A673 (cell line): ENCODE measurements at regions not wholly inside any gene's neighbourhood (a gene's known extent, or its start where the extent isn't known, plus 50 kb on each side); places are given as distances from the start of the nearest gene placed in this dataset.

Source experiments
- BruUV-seq: library from RNA; stranded (reverse); fragments of 400-500 nt; replicated peaks from 2 replicates; lab custom pipeline; 2021; lab: Mats Ljungman, UMichigan
- CTCF ChIA-PET: fragments of 300-600 bp; sonication (Branson Sonifier 250); formaldehyde crosslinking; loops from one replicate; lab custom pipeline; 2022; ENCODE audit warnings: antibody characterized with exemption; lab: Charles Lee
- POLR2A ChIA-PET: fragments of 300-600 bp; sonication (Branson Sonifier 250); formaldehyde crosslinking; loops from one replicate; lab custom pipeline; 2022; ENCODE audit warnings: antibody characterized with exemption; ENCODE audit not compliant: low non-redundant PET; lab: Charles Lee
- DNase-seq: peaks from one replicate; pipeline ENCODE4 v3.0.0-alpha.2; 2015; ENCODE audit warnings: low spot score
- H3K27ac ChIP-seq: fragments of 200-600 bp; sonication (generic); 2 replicates; pipeline ENCODE4 v1.5.1; 2016; ENCODE audit warnings: mixed run types, low read depth, mild to moderate bottlenecking, mixed read lengths, antibody characterized with exemption, low read length; ENCODE audit not compliant: poor library complexity, severe bottlenecking
- H3K27me3 ChIP-seq: fragments of 200-600 bp; sonication (generic); replicated peaks from 2 replicates; pipeline ENCODE4 v1.6.1; 2017; ENCODE audit warnings: mixed run types, low read depth, mild to moderate bottlenecking, mixed read lengths, antibody characterized with exemption, low read length; ENCODE audit not compliant: insufficient read depth, poor library complexity
- H3K36me3 ChIP-seq: fragments of 200-600 bp; sonication (generic); 2 replicates; pipeline ENCODE4 v1.6.1; 2016; ENCODE audit warnings: mixed run types, mild to moderate bottlenecking, mixed read lengths, antibody characterized with exemption, low read length; ENCODE audit not compliant: insufficient read depth, poor library complexity, severe bottlenecking
- H3K4me1 ChIP-seq: fragments of 200-600 bp; sonication (generic); 2 replicates; pipeline ENCODE4 v1.6.1; 2017; ENCODE audit warnings: mixed run types, mild to moderate bottlenecking, mixed read lengths, antibody characterized with exemption, low read length; ENCODE audit not compliant: insufficient read depth, poor library complexity, severe bottlenecking
- H3K4me3 ChIP-seq: fragments of 200-600 bp; sonication (generic); 2 replicates; pipeline ENCODE4 v1.5.1; 2016; ENCODE audit warnings: low read depth, mixed run types, mild to moderate bottlenecking, mixed read lengths, low read length; ENCODE audit not compliant: poor library complexity, severe bottlenecking
- H3K9me3 ChIP-seq: fragments of 200-600 bp; sonication (generic); 2 replicates; pipeline ENCODE4 v1.6.1; 2016; ENCODE audit warnings: mixed run types, low read depth, mild to moderate bottlenecking, mixed read lengths, antibody characterized with exemption, low read length; ENCODE audit not compliant: poor library complexity, severe bottlenecking
- CTCF ChIP-seq: fragments of 300-800, 200-600 bp; sonication (generic); conservative IDR thresholded peaks from 2 replicates; pipeline ENCODE4 v1.5.1; 2017; ENCODE audit warnings: low read depth, mild to moderate bottlenecking, antibody characterized with exemption, low read length, moderate library complexity, mixed read lengths
- EZH2 ChIP-seq: fragments of 200-600 bp; sonication (generic); IDR thresholded peaks from 2 replicates; pipeline ENCODE4 v1.6.1; 2017; ENCODE audit warnings: borderline replicate concordance, low read depth, mild to moderate bottlenecking, mixed read lengths, antibody characterized with exemption, low read length; ENCODE audit not compliant: poor library complexity, severe bottlenecking
- intact Hi-C: fragments of 100-400 bp; cut with micrococcal nuclease; formaldehyde crosslinking; loops from one replicate; pipeline ENCODE4 v1.10.0; 2022; ENCODE audit not compliant: unreplicated experiment

GRCh38 chr10:6713120-6713519, 133.0 kb upstream of the PRKCQ start:
- Histone ChIP-seq H3K4me3 (no peak overlapping the region), H3K9me3 (no peaks in the 10 kb centered on the region), H3K27ac (no peak overlapping the region), H3K36me3 (no peaks in the 10 kb centered on the region), H3K4me1 (peaks cover 11% of the 10 kb centered on the region), H3K27me3 (peaks cover 4% of the 10 kb centered on the region)
- ChIA-PET POLR2A (no interaction called here), CTCF (no interaction called here)
- intact Hi-C loops = no loop called here
- DNase-seq = no peak
- TF ChIP-seq EZH2 (no peak), CTCF (no peak)
- no TSS peak for BruUV-seq

DNA sequence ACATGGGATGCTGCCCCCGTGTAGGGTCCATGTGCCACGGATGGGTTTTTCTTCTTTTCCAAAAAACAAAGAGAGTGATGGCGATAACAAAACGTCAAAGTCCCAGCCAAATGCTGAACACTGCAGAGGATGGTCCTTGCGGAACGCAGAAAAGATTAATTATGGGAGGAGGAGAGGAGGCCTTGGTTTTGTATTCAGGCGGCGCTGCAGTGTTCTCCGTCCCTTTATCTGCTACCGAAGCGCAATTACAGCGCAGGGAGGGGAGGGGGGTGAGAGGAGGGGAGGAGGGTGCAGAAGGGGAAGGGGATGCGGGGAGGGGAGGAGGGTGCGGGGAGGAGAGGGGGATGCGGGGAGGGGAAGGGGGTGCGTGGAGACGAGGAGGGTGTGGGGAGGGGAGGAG, 131.8 kb upstream of the PRKCQ start:
- peaks cover 11% of the 10 kb centered on the region for H3K4me1 ChIP-seq
- BruUV-seq = no TSS peak
- ChIA-PET POLR2A (no interaction called here), CTCF (no interaction called here)
- no peak for TF ChIP-seq CTCF
- TF ChIP-seq EZH2 = no peak
- H3K4me3 ChIP-seq = no peak overlapping the region
- no peak overlapping the region for H3K27ac ChIP-seq
- intact Hi-C loops = no loop called here
- H3K9me3 ChIP-seq = no peaks in the 10 kb centered on the region
- H3K36me3 ChIP-seq = no peaks in the 10 kb centered on the region
- peaks cover 8% of the 10 kb centered on the region for H3K27me3 ChIP-seq
- DNase-seq = no peak

- ChIA-PET POLR2A (no interaction called here), CTCF (interaction anchor here (1.0 kb wide), 1 partner anchor 44 kb away, joined by 3 read pairs; no protein-coding TSS in a partner anchor)
- no peak for DNase-seq
- TF ChIP-seq EZH2 (no peak), CTCF (no peak)
- Histone ChIP-seq H3K9me3 (no peaks in the 10 kb centered on the region), H3K4me3 (no peak overlapping the region), H3K27me3 (peaks cover 8% of the 10 kb centered on the region), H3K4me1 (peaks cover 11% of the 10 kb centered on the region), H3K27ac (no peak overlapping the region), H3K36me3 (no peaks in the 10 kb centered on the region)
- intact Hi-C loops = no loop called here
- no TSS peak for BruUV-seq
Observed at GRCh38 chr10:6711408-6711841, 131.3 kb upstream of the PRKCQ start.
